ENCODE measurements at regions not wholly inside any gene's neighbourhood (a gene's known extent, or its start where the extent isn't known, plus 50 kb on each side); places are given as distances from the start of the nearest gene placed in this dataset.

DNA sequence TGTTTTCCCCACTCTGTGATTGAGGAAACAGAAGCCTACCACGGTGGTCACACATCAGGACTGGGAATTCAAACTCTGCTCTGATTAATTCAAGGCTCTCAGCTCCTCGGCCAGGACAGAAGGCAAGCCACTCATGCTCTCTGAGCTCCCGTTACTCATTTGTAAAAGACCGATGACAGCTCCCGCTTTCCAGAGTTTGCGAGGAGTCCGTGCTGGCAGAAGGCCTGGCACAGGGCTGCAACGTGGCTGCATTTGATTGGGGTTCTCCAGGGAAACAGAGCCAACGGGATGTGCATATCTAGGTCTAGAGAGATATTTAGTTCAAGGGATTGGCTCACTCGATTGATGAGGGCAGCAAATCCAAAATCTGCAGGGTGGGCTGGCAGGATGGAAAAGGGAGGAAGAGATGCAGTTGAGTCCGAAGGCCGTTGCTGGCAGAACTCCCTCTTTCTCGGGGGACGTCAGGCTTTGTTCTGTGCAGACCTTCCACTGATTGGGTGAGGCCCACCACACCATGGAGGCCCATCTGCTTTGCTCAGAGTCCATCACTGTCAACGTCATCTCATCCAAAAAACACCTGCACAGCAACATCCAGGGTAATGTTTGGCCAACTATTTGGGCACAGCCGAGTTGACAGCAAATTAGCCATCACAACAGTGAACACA is 215.5 kb upstream of the RPL38 start:
- no peak for TF ChIP-seq CTCF (IDR thresholded peaks at IDR 0.05; ENCODE audit: insufficient read depth, missing control alignments)
- FAIRE-seq (no peak), DNase-seq (ENCODE audit: insufficient read length, low spot score) (no peak)

- FAIRE-seq (no peak), DNase-seq (ENCODE audit: insufficient read length, low spot score) (no peak)
- TF ChIP-seq CTCF (IDR thresholded peaks at IDR 0.05; ENCODE audit: insufficient read depth, missing control alignments): no peak
These were observed 213.8 kb upstream of the RPL38 start for GRCh38 chr17:73989671-73990070.

DNA sequence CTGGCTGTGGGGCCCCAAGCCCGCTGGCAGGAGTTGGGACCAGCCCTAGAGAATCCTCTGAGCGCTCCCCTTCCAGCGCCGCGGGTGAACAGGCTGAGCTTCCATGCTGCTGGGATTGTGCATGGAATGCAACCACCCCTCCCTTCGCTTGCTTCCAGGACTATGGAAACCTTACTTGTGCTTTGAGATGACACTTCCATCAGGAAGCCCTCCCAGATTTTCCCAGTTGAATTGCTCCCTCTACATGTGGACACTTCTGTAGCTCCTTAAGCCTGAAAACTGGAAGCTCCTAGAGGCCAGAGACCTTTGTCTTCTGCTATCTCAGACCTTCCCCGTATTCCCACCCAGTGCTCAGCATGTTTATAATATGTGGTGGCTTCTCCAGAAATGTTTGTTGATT is 213.2 kb upstream of the RPL38 start:
- DNase-seq (ENCODE audit: insufficient read length, low spot score) (no peak), FAIRE-seq (no peak)
- no peak for TF ChIP-seq CTCF (IDR thresholded peaks at IDR 0.05; ENCODE audit: insufficient read depth, missing control alignments)

- FAIRE-seq: no peak
- TF ChIP-seq CTCF (IDR thresholded peaks at IDR 0.05; ENCODE audit: insufficient read depth, missing control alignments): no peak
- DNase-seq (ENCODE audit: insufficient read length, low spot score): no peak
These were observed 212.2 kb upstream of the RPL38 start for GRCh38 chr17:73991260-73991659.

- DNase-seq (ENCODE audit: insufficient read length, low spot score) (no peak), FAIRE-seq (no peak)
- no peak for TF ChIP-seq CTCF (IDR thresholded peaks at IDR 0.05; ENCODE audit: insufficient read depth, missing control alignments)
These were observed 208.5 kb upstream of the RPL38 start for GRCh38 chr17:73994946-73995345.

DNA sequence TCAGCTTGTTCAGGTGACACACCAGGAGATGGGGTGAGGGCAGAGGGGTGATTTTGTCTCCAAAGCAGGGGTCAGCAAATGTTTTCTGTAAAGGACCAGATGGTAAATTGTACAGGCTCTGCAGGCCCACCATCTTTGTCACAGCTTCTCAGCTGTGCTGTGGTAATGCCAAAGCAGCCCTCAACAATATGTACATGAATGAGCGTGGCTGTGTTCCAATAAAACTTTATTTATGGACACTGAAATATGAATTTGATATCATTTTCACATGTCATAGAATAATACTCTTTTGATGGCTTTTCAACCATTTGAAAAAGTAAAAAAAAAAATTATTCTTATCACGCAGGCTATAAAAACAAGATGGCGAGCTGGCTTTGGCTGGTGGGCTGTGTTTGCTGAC is 206.4 kb upstream of the RPL38 start:
- no peak for TF ChIP-seq CTCF (IDR thresholded peaks at IDR 0.05; ENCODE audit: insufficient read depth, missing control alignments)
- FAIRE-seq (no peak), DNase-seq (ENCODE audit: insufficient read length, low spot score) (no peak)

- TF ChIP-seq CTCF (IDR thresholded peaks at IDR 0.05; ENCODE audit: insufficient read depth, missing control alignments): no peak
- FAIRE-seq (no peak), DNase-seq (ENCODE audit: insufficient read length, low spot score) (no peak)
These were observed 205.2 kb upstream of the RPL38 start for GRCh38 chr17:73998249-73998648.
